Right cardiac atrium (tissue), 5 donors: ENCODE measurements at regions not wholly inside any gene's neighbourhood (a gene's known extent, or its start where the extent isn't known, plus 50 kb on each side); places are given as distances from the start of the nearest gene placed in this dataset.

Source experiments
- ATAC-seq, 2 donors: fragments of 200-7000 bp; cut with Tn5 transposase; one replicate each; pipeline versions ENCODE4 v1.8.0 to v1.9.1; 2020; ENCODE audit warnings: moderate library complexity in 2 of 2, mild to moderate bottlenecking in 1 of 2
- DNase-seq, 3 donors: peaks; one replicate each; pipeline ENCODE4 v3.0.0-alpha.2; 2020
- H3K27ac ChIP-seq: one replicate; pipeline ENCODE4 v1.5.1; 2013; ENCODE audit warnings: mild to moderate bottlenecking, low read length, control low read depth, moderate library complexity
- H3K27me3 ChIP-seq: one replicate; pipeline ENCODE4 v1.6.1; 2013; ENCODE audit not compliant: control insufficient read depth, insufficient read depth
- H3K4me1 ChIP-seq: one replicate; pipeline ENCODE4 v1.6.1; 2013; ENCODE audit warnings: low read length; ENCODE audit not compliant: control insufficient read depth, insufficient read depth
- H3K4me3 ChIP-seq: one replicate; pipeline ENCODE4 v1.5.1; 2013; ENCODE audit warnings: low read length, control low read depth
- H3K9me3 ChIP-seq: one replicate; pipeline ENCODE4 v1.6.1; 2013; ENCODE audit warnings: low read length; ENCODE audit not compliant: control insufficient read depth
- WGBS: extraction: QIAGEN DNeasy Blood & Tissue Kit; methylation state at CpG from one replicate; pipeline ENCODE4 v1.1.7; 2013; 5-methylcytosine and 5-hydroxymethylcytosine counted together
- intact Hi-C, 4 donors: fragments of 100-400 bp; cut with DNase I; formaldehyde crosslinking; loops; one replicate each; pipeline versions ENCODE4 v1.11.0 to v1.14.0; 2022 to 2023
- donor health status: healthy with polysubstance abuse.
- donor health status: DM: no; HTN: yes; CAD: no.
- donor health status: DM: no; HTN: no; CAD: no.
- donor health status: DM: no; HTN: yes; CAD: no; lungs with severe emphysema.
- donor health status: DM: yes; HTN: yes; CAD: no.

GRCh38 chrX:124239324-124239723 is 93.1 kb upstream of the TEX13D start:
- H3K4me1 ChIP-seq = no peaks in the 10 kb centered on the region
- intact Hi-C loops = no loop called here
- ATAC-seq (no peak), DNase-seq (no peak)
- no peak overlapping the region for H3K27ac ChIP-seq
- H3K4me3 ChIP-seq = no peak overlapping the region
- WGBS = 83% methylated on average over 2 of the region's 2 CpGs
- H3K9me3 ChIP-seq = no peaks in the 10 kb centered on the region
- no peaks in the 10 kb centered on the region for H3K27me3 ChIP-seq

GRCh38 chrX:124239911-124240310 is 92.5 kb upstream of the TEX13D start:
- no peak overlapping the region for H3K4me3 ChIP-seq
- no peaks in the 10 kb centered on the region for H3K4me1 ChIP-seq
- H3K27me3 ChIP-seq = no peaks in the 10 kb centered on the region
- WGBS = 88% methylated on average over 6 of the region's 6 CpGs
- H3K27ac ChIP-seq = no peak overlapping the region
- no peak for ATAC-seq
- no peak for DNase-seq
- intact Hi-C loops = no loop called here
- no peaks in the 10 kb centered on the region for H3K9me3 ChIP-seq

GRCh38 chrX:124240422-124240821 is 92.0 kb upstream of the TEX13D start:
- ATAC-seq (no peak), DNase-seq (no peak)
- intact Hi-C loops = no loop called here
- Histone ChIP-seq H3K4me1 (no peaks in the 10 kb centered on the region), H3K27me3 (no peaks in the 10 kb centered on the region), H3K4me3 (no peak overlapping the region), H3K9me3 (no peaks in the 10 kb centered on the region), H3K27ac (no peak overlapping the region)

- ATAC-seq (no peak), DNase-seq (no peak)
- no peak overlapping the region for H3K4me3 ChIP-seq
- H3K27ac ChIP-seq = no peak overlapping the region
- H3K27me3 ChIP-seq = no peaks in the 10 kb centered on the region
- no peaks in the 10 kb centered on the region for H3K4me1 ChIP-seq
- H3K9me3 ChIP-seq = no peaks in the 10 kb centered on the region
- intact Hi-C loops = no loop called here
- WGBS = 64% methylated on average over 5 of the region's 5 CpGs
Measured at GRCh38 chrX:124242131-124242530, 90.3 kb upstream of the TEX13D start.

GRCh38 chrX:124249345-124249744 is 83.1 kb upstream of the TEX13D start:
- intact Hi-C loops = no loop called here
- no peaks in the 10 kb centered on the region for H3K27me3 ChIP-seq
- ATAC-seq = no peak
- DNase-seq = no peak
- H3K4me3 ChIP-seq = no peak overlapping the region
- no peaks in the 10 kb centered on the region for H3K4me1 ChIP-seq
- H3K27ac ChIP-seq = no peak overlapping the region
- 83% methylated on average over 1 of the region's 1 CpG for WGBS
- no peaks in the 10 kb centered on the region for H3K9me3 ChIP-seq

GRCh38 chrX:124250835-124251437 is 81.5 kb upstream of the TEX13D start:
- no peak for DNase-seq

GRCh38 chrX:124254611-124255010 is 77.8 kb upstream of the TEX13D start:
- no peak for ATAC-seq
- H3K4me3 ChIP-seq = no peak overlapping the region
- 73% methylated on average over 1 of the region's 1 CpG for WGBS
- H3K27me3 ChIP-seq = no peaks in the 10 kb centered on the region
- intact Hi-C loops = no loop called here
- no peak overlapping the region for H3K27ac ChIP-seq
- H3K9me3 ChIP-seq = no peaks in the 10 kb centered on the region
- DNase-seq = no peak
- H3K4me1 ChIP-seq = no peaks in the 10 kb centered on the region

More at GRCh38 chrX:124250835-124251437, 81.5 kb upstream of the TEX13D start:
- Histone ChIP-seq H3K9me3 (no peaks in the 10 kb centered on the region), H3K4me3 (no peak overlapping the region), H3K4me1 (no peaks in the 10 kb centered on the region), H3K27me3 (no peaks in the 10 kb centered on the region), H3K27ac (no peak overlapping the region)
- intact Hi-C loops = no loop called here
- no peak for ATAC-seq

- DNase-seq = no peak
- Histone ChIP-seq H3K27ac (no peak overlapping the region), H3K4me3 (no peak overlapping the region), H3K9me3 (no peaks in the 10 kb centered on the region), H3K27me3 (no peaks in the 10 kb centered on the region), H3K4me1 (no peaks in the 10 kb centered on the region)
- WGBS = 33% methylated on average over 2 of the region's 2 CpGs
- intact Hi-C loops = no loop called here
- ATAC-seq = no peak
Measured at GRCh38 chrX:124256216-124256615, 76.2 kb upstream of the TEX13D start.

GRCh38 chrX:124256629-124257380 is 75.7 kb upstream of the TEX13D start:
- H3K4me1 ChIP-seq = no peaks in the 10 kb centered on the region
- intact Hi-C loops = no loop called here
- no peaks in the 10 kb centered on the region for H3K27me3 ChIP-seq
- H3K4me3 ChIP-seq = no peak overlapping the region
- H3K9me3 ChIP-seq = no peaks in the 10 kb centered on the region
- ATAC-seq (no peak), DNase-seq (no peak)
- no peak overlapping the region for H3K27ac ChIP-seq
- 65% methylated on average over 3 of the region's 3 CpGs for WGBS

- intact Hi-C loops = no loop called here
- 87% methylated on average over 5 of the region's 5 CpGs for WGBS
- ATAC-seq = no peak
- no peak for DNase-seq
- Histone ChIP-seq H3K4me3 (no peak overlapping the region), H3K27ac (no peak overlapping the region), H3K4me1 (no peaks in the 10 kb centered on the region), H3K27me3 (no peaks in the 10 kb centered on the region), H3K9me3 (no peaks in the 10 kb centered on the region)
Measured at GRCh38 chrX:124257924-124258702, 74.3 kb upstream of the TEX13D start.

GRCh38 chrX:124260845-124261244 is 71.6 kb upstream of the TEX13D start:
- H3K4me3 ChIP-seq = no peak overlapping the region
- H3K9me3 ChIP-seq = no peaks in the 10 kb centered on the region
- no peak overlapping the region for H3K27ac ChIP-seq
- ATAC-seq = no peak
- no peaks in the 10 kb centered on the region for H3K27me3 ChIP-seq
- no peak for DNase-seq
- WGBS = 51% methylated on average over 2 of the region's 2 CpGs
- intact Hi-C loops = no loop called here
- H3K4me1 ChIP-seq = no peaks in the 10 kb centered on the region
